C4-2B (cell line): ENCODE measurements at regions not wholly inside any gene's neighbourhood (a gene's known extent, or its start where the extent isn't known, plus 50 kb on each side); places are given as distances from the start of the nearest gene placed in this dataset.

Experiments used
- ZFX ChIP-seq: fragments of 450-650 bp; IDR thresholded peaks from 2 replicates; pipeline ENCODE4 v1.6.1; 2017
- TF ChIP-seq, protein P1 (sequence below): fragments of 450-650 bp; conservative IDR thresholded peaks from 2 replicates; pipeline ENCODE4 v1.5.1; 2017; ENCODE audit warnings: mild to moderate bottlenecking

DNA sequence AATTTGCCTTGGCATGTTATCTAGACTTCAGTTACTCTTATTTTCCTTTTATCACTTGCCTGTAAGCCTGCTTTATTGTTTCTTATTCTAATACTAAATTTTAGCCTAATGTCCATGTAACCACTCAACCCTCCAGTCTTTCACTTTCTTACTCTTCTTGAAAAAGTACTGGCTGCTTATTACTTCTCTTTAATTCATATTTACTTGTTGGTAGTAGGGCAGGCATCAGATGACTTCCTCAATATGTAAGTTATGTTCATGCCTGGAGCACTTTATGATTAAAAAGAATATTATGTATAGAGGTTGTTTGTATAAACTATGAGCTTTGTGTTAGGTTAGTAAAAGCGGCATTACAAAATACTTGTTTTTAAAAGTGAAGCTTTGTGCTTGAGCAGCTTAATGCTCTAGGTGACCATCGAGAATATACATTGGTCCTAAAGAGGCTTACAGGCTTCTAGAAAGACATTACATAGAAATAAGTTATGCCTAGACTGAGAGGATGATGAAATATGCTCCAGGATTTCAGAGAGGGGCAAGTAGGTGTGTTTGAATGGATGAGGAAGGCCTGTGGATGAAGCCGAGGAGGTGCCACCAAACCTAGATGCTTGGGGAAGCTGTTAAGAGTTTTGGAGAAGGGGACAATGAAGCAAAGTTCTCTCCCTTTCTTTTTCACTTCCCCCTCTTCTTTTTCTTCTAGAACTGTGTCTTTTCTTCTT is 207.1 kb upstream of the HDAC9 start:
- TF ChIP-seq, protein P1, sequence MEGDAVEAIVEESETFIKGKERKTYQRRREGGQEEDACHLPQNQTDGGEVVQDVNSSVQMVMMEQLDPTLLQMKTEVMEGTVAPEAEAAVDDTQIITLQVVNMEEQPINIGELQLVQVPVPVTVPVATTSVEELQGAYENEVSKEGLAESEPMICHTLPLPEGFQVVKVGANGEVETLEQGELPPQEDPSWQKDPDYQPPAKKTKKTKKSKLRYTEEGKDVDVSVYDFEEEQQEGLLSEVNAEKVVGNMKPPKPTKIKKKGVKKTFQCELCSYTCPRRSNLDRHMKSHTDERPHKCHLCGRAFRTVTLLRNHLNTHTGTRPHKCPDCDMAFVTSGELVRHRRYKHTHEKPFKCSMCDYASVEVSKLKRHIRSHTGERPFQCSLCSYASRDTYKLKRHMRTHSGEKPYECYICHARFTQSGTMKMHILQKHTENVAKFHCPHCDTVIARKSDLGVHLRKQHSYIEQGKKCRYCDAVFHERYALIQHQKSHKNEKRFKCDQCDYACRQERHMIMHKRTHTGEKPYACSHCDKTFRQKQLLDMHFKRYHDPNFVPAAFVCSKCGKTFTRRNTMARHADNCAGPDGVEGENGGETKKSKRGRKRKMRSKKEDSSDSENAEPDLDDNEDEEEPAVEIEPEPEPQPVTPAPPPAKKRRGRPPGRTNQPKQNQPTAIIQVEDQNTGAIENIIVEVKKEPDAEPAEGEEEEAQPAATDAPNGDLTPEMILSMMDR = no peak
- TF ChIP-seq ZFX = no peak
